Loucy (cell line): ENCODE measurements at regions not wholly inside any gene's neighbourhood (a gene's known extent, or its start where the extent isn't known, plus 50 kb on each side); places are given as distances from the start of the nearest gene placed in this dataset.

Experiments
- H2AFZ ChIP-seq: fragments of 200-600 bp; sonication (generic); 2 replicates; pipeline ENCODE4 v1.6.0; 2016; ENCODE audit warnings: antibody characterized with exemption, mild to moderate bottlenecking, low read length, moderate library complexity
- H3F3A ChIP-seq: fragments of 200-600 bp; 2 replicates; pipeline ENCODE4 v1.6.0; 2016; ENCODE audit warnings: antibody characterized with exemption, low read depth, mild to moderate bottlenecking
- H3K27me3 ChIP-seq: fragments of 200-600 bp; sonication (generic); 2 replicates; pipeline ENCODE4 v1.6.1; 2014; ENCODE audit warnings: low read length, mild to moderate bottlenecking; ENCODE audit not compliant: insufficient read depth, poor library complexity, severe bottlenecking
- H3K36me3 ChIP-seq: fragments of 200-600 bp; sonication (generic); 2 replicates; pipeline ENCODE4 v1.6.1; 2016; ENCODE audit warnings: low read length; ENCODE audit not compliant: insufficient read depth
- H3K4me1 ChIP-seq: fragments of 200-600 bp; sonication (generic); 2 replicates; pipeline ENCODE4 v1.5.1; 2014; ENCODE audit warnings: low read length, mild to moderate bottlenecking; ENCODE audit not compliant: insufficient read depth, poor library complexity, severe bottlenecking
- H3K4me2 ChIP-seq: fragments of 200-600 bp; sonication (generic); 2 replicates; pipeline ENCODE4 v1.6.0; 2014; ENCODE audit warnings: antibody characterized with exemption, low read length, low read depth, mild to moderate bottlenecking; ENCODE audit not compliant: poor library complexity, severe bottlenecking
- H3K4me3 ChIP-seq: fragments of 200-600 bp; sonication (generic); 2 replicates; pipeline ENCODE4 v1.5.1; 2014; ENCODE audit warnings: low read length, mild to moderate bottlenecking, mixed read lengths; ENCODE audit not compliant: poor library complexity, severe bottlenecking
- H3K79me2 ChIP-seq: fragments of 200-600 bp; sonication (generic); 2 replicates; pipeline ENCODE4 v1.6.1; 2014; ENCODE audit warnings: low read length; ENCODE audit not compliant: insufficient read depth
- H3K9ac ChIP-seq: fragments of 200-600 bp; sonication (generic); 2 replicates; pipeline ENCODE4 v1.6.0; 2014; ENCODE audit warnings: mild to moderate bottlenecking, low read depth, low read length, moderate library complexity; ENCODE audit not compliant: poor library complexity, severe bottlenecking
- H3K9me2 ChIP-seq: fragments of 200-600 bp; sonication (generic); replicated peaks from 2 replicates; pipeline ENCODE4 v1.6.1; 2016; ENCODE audit warnings: low read depth, low read length, mixed read lengths
- H3K9me3 ChIP-seq: fragments of 200-600 bp; sonication (generic); 2 replicates; pipeline ENCODE4 v1.6.1; 2014; ENCODE audit warnings: mild to moderate bottlenecking, antibody characterized with exemption, low read length, low read depth; ENCODE audit not compliant: insufficient read depth
- H4K20me1 ChIP-seq: fragments of 200-600 bp; sonication (generic); 2 replicates; pipeline ENCODE4 v1.6.0; 2014; ENCODE audit warnings: antibody characterized with exemption, low read length, mild to moderate bottlenecking; ENCODE audit not compliant: insufficient read depth, poor library complexity, severe bottlenecking
- EZH2phosphoT487 ChIP-seq: fragments of 200-600 bp; IDR thresholded peaks from 2 replicates; pipeline ENCODE4 v1.6.1; 2018; ENCODE audit warnings: antibody characterized with exemption, mild to moderate bottlenecking, moderate library complexity, borderline replicate concordance
- TF ChIP-seq, protein P1 (sequence below): fragments of 200-600 bp; sonication (generic); conservative IDR thresholded peaks from 2 replicates; pipeline ENCODE4 v1.5.1; 2014; ENCODE audit warnings: mild to moderate bottlenecking, antibody characterized with exemption, low read length

DNA sequence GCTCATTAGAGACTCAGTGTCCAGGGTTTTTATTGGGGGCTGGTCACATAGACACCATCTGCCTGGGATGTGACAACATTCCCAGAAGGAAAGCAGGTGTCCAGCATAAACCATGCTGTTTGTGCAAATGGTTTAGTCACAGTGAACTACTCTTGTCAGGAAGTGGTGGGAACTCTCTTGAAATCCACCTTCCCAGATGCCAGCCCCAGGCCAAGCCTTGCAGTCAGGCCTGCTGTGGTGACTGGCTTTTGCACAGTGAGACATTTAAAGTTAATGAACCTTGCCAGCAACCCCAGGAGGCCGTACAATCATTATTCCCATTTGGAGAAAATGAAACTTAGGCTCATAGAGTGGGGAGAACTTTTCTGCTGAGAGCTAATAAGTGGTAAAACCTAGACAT lies 242.5 kb upstream of the KCNG1 start:
- Histone ChIP-seq H3F3A (no peaks in the 10 kb centered on the region), H3K9me3 (no peaks in the 10 kb centered on the region), H3K36me3 (no peaks in the 10 kb centered on the region), H3K9me2 (no peaks in the 10 kb centered on the region), H3K4me3 (no peak overlapping the region), H3K9ac (no peak overlapping the region), H3K4me1 (no peaks in the 10 kb centered on the region), H3K27me3 (peaks cover 4% of the 10 kb centered on the region), H2AFZ (no peak overlapping the region), H4K20me1 (no peaks in the 10 kb centered on the region), H3K4me2 (no peak overlapping the region), H3K79me2 (no peaks in the 10 kb centered on the region)
- no peak for TF ChIP-seq EZH2phosphoT487
- TF ChIP-seq, protein P1, sequence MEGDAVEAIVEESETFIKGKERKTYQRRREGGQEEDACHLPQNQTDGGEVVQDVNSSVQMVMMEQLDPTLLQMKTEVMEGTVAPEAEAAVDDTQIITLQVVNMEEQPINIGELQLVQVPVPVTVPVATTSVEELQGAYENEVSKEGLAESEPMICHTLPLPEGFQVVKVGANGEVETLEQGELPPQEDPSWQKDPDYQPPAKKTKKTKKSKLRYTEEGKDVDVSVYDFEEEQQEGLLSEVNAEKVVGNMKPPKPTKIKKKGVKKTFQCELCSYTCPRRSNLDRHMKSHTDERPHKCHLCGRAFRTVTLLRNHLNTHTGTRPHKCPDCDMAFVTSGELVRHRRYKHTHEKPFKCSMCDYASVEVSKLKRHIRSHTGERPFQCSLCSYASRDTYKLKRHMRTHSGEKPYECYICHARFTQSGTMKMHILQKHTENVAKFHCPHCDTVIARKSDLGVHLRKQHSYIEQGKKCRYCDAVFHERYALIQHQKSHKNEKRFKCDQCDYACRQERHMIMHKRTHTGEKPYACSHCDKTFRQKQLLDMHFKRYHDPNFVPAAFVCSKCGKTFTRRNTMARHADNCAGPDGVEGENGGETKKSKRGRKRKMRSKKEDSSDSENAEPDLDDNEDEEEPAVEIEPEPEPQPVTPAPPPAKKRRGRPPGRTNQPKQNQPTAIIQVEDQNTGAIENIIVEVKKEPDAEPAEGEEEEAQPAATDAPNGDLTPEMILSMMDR = no peak

GRCh38 chr20:51262240-51262639 lies 239.3 kb upstream of the KCNG1 start:
- no peak for TF ChIP-seq EZH2phosphoT487
- TF ChIP-seq, protein P1 = no peak
- H3K9me2 ChIP-seq = no peaks in the 10 kb centered on the region
- H3K27me3 ChIP-seq = peaks cover 5% of the 10 kb centered on the region
- no peaks in the 10 kb centered on the region for H3F3A ChIP-seq
- no peak overlapping the region for H3K4me3 ChIP-seq
- H3K36me3 ChIP-seq = no peaks in the 10 kb centered on the region
- H3K79me2 ChIP-seq = no peaks in the 10 kb centered on the region
- H3K9me3 ChIP-seq = no peaks in the 10 kb centered on the region
- H4K20me1 ChIP-seq = no peaks in the 10 kb centered on the region
- no peak overlapping the region for H2AFZ ChIP-seq
- no peak overlapping the region for H3K9ac ChIP-seq
- H3K4me2 ChIP-seq = no peak overlapping the region
- no peaks in the 10 kb centered on the region for H3K4me1 ChIP-seq

GRCh38 chr20:51259455-51259854 lies 236.5 kb upstream of the KCNG1 start:
- H3F3A ChIP-seq = no peaks in the 10 kb centered on the region
- H2AFZ ChIP-seq = no peak overlapping the region
- H3K4me2 ChIP-seq = no peak overlapping the region
- TF ChIP-seq EZH2phosphoT487 = no peak
- TF ChIP-seq, protein P1 = no peak
- no peaks in the 10 kb centered on the region for H3K4me1 ChIP-seq
- H3K27me3 ChIP-seq = peaks cover 5% of the 10 kb centered on the region
- H3K79me2 ChIP-seq = no peaks in the 10 kb centered on the region
- no peaks in the 10 kb centered on the region for H3K36me3 ChIP-seq
- H3K9me3 ChIP-seq = no peaks in the 10 kb centered on the region
- H4K20me1 ChIP-seq = no peaks in the 10 kb centered on the region
- no peaks in the 10 kb centered on the region for H3K9me2 ChIP-seq
- no peak overlapping the region for H3K9ac ChIP-seq
- H3K4me3 ChIP-seq = no peak overlapping the region
